ENCODE measurements at regions not wholly inside any gene's neighbourhood (a gene's known extent, or its start where the extent isn't known, plus 50 kb on each side); places are given as distances from the start of the nearest gene placed in this dataset.

- no TSS peak for BruUV-seq (replicated peaks)
- POLR2A ChIA-PET: no interaction called here
- no peak overlapping the region for H3K4me3 ChIP-seq (replicated peaks in 1 of 2; ENCODE audit: low read depth in 1 of 2, low read length in 2 of 2)
Measured at GRCh38 chr15:52866698-52867097, 76.6 kb upstream of the ONECUT1 start.

GRCh38 chr15:52862677-52863076, 72.5 kb upstream of the ONECUT1 start:
- Histone ChIP-seq H3K9ac (ENCODE audit: low read length) (no peak overlapping the region), H3K27me3 (ENCODE audit: insufficient read depth, low read length) (peaks cover 46% of the 10 kb centered on the region), H4K20me1 (ENCODE audit: insufficient read depth) (no peaks in the 10 kb centered on the region), H3K4me1 (ENCODE audit: control insufficient read depth in 1 of 2, insufficient read depth in 2 of 2, low read length in 2 of 2) (no peaks in the 10 kb centered on the region), H2AFZ (ENCODE audit: low read depth, low read length, poor library complexity, severe bottlenecking) (no peak overlapping the region), H3K9me3 (ENCODE audit: control insufficient read depth in 1 of 2, insufficient read depth in 1 of 2, low read depth in 1 of 2, low read length in 2 of 2) (no peaks in the 10 kb centered on the region), H3K27ac (ENCODE audit: low read depth, low read length) (no peak overlapping the region), H3K4me3 (replicated peaks in 1 of 2; ENCODE audit: low read depth in 1 of 2, low read length in 2 of 2) (no peak overlapping the region), H3K79me2 (ENCODE audit: insufficient read depth, low read length) (no peaks in the 10 kb centered on the region), H3K4me2 (ENCODE audit: low read length) (no peak overlapping the region), H3K9me2 (ENCODE audit: insufficient read depth) (no peaks in the 10 kb centered on the region), H3K36me3 (ENCODE audit: control insufficient read depth in 1 of 2, insufficient read depth in 2 of 2, low read length in 2 of 2) (no peaks in the 10 kb centered on the region)
- DNase-seq (ENCODE audit: low read depth, low spot score) (no peak), ATAC-seq (no peak)
- ChIA-PET CTCF (no interaction called here), RAD21 (ENCODE audit: low non-redundant PET in 1 of 2, low total read pairs in 2 of 2, uncharacterized antibody in 2 of 2, unreplicated experiment in 2 of 2) (no interaction called here), POLR2A (no interaction called here)
- intact Hi-C loops (cut with micrococcal nuclease): no loop called here
- BruUV-seq (replicated peaks): no TSS peak
- TF ChIP-seq EGR1 (IDR thresholded peaks at IDR 0.05; ENCODE audit: low read depth) (no peak), POLR2A (IDR thresholded peaks at IDR 0.05; ENCODE audit: borderline replicate concordance, extremely low read depth, insufficient read depth, insufficient read length) (no peak), CEBPB (IDR thresholded peaks at IDR 0.05; ENCODE audit: low read depth) (no peak), CBX3 (IDR thresholded peaks at IDR 0.05; ENCODE audit: low read depth) (no peak), JUND (IDR thresholded peaks at IDR 0.05) (no peak), FOSL1 (IDR thresholded peaks at IDR 0.05; ENCODE audit: low read depth) (no peak), REST (IDR thresholded peaks at IDR 0.05; ENCODE audit: low read depth) (no peak), TCF7L2 (IDR thresholded peaks at IDR 0.05; ENCODE audit: borderline replicate concordance, extremely low read depth, insufficient read depth, insufficient read length) (no peak), ZFX (IDR thresholded peaks at IDR 0.05) (no peak), EZH2phosphoT487 (IDR thresholded peaks at IDR 0.05; ENCODE audit: borderline replicate concordance) (no peak), SIN3A (IDR thresholded peaks at IDR 0.05; ENCODE audit: low read depth) (no peak), POLR2AphosphoS5 (IDR thresholded peaks at IDR 0.05; ENCODE audit: low read depth, low read length) (no peak), CTCF (IDR thresholded peaks at IDR 0.05 in 2 of 3, conservative IDR thresholded peaks at IDR 0.05 in 1 of 3; ENCODE audit: borderline replicate concordance in 1 of 3, insufficient read depth in 1 of 3, low read depth in 2 of 3, low read length in 2 of 3) (no peak)

More at GRCh38 chr15:52866698-52867097, 76.6 kb upstream of the ONECUT1 start:
- ATAC-seq (no peak), DNase-seq (ENCODE audit: low read depth, low spot score) (no peak)
- H4K20me1 ChIP-seq (ENCODE audit: insufficient read depth): no peaks in the 10 kb centered on the region
- H3K9me2 ChIP-seq (ENCODE audit: insufficient read depth): no peaks in the 10 kb centered on the region
- no peak overlapping the region for H3K4me2 ChIP-seq (ENCODE audit: low read length)
- H3K27me3 ChIP-seq (ENCODE audit: insufficient read depth, low read length): peaks cover 19% of the 10 kb centered on the region
- no peak overlapping the region for H3K9ac ChIP-seq (ENCODE audit: low read length)
- no peak overlapping the region for H3K27ac ChIP-seq (ENCODE audit: low read depth, low read length)
- no peaks in the 10 kb centered on the region for H3K9me3 ChIP-seq (ENCODE audit: control insufficient read depth in 1 of 2, insufficient read depth in 1 of 2, low read depth in 1 of 2, low read length in 2 of 2)
- ChIA-PET RAD21 (ENCODE audit: low non-redundant PET in 1 of 2, low total read pairs in 2 of 2, uncharacterized antibody in 2 of 2, unreplicated experiment in 2 of 2) (no interaction called here), CTCF (no interaction called here)
- no peak overlapping the region for H2AFZ ChIP-seq (ENCODE audit: low read depth, low read length, poor library complexity, severe bottlenecking)
- no peaks in the 10 kb centered on the region for H3K4me1 ChIP-seq (ENCODE audit: control insufficient read depth in 1 of 2, insufficient read depth in 2 of 2, low read length in 2 of 2)
- TF ChIP-seq EZH2phosphoT487 (IDR thresholded peaks at IDR 0.05; ENCODE audit: borderline replicate concordance) (no peak), FOSL1 (IDR thresholded peaks at IDR 0.05; ENCODE audit: low read depth) (no peak), POLR2A (IDR thresholded peaks at IDR 0.05; ENCODE audit: borderline replicate concordance, extremely low read depth, insufficient read depth, insufficient read length) (no peak), MAX (IDR thresholded peaks at IDR 0.05) (no peak), EGR1 (IDR thresholded peaks at IDR 0.05; ENCODE audit: low read depth) (no peak), CBX3 (IDR thresholded peaks at IDR 0.05; ENCODE audit: low read depth) (no peak), ZFX (IDR thresholded peaks at IDR 0.05) (no peak), SP1 (IDR thresholded peaks at IDR 0.05; ENCODE audit: low read depth) (no peak), TCF7L2 (IDR thresholded peaks at IDR 0.05; ENCODE audit: borderline replicate concordance, extremely low read depth, insufficient read depth, insufficient read length) (no peak), RAD21 (IDR thresholded peaks at IDR 0.05; ENCODE audit: low read depth) (no peak), ELF1 (IDR thresholded peaks at IDR 0.05; ENCODE audit: borderline replicate concordance, low read depth) (no peak), CEBPB (IDR thresholded peaks at IDR 0.05; ENCODE audit: low read depth) (no peak), EZH2 (IDR thresholded peaks at IDR 0.05) (no peak)
- intact Hi-C loops (cut with micrococcal nuclease): no loop called here
- H3K79me2 ChIP-seq (ENCODE audit: insufficient read depth, low read length): no peaks in the 10 kb centered on the region
- H3K36me3 ChIP-seq (ENCODE audit: control insufficient read depth in 1 of 2, insufficient read depth in 2 of 2, low read length in 2 of 2): no peaks in the 10 kb centered on the region
